ENCODE measurements at regions not wholly inside any gene's neighbourhood (a gene's known extent, or its start where the extent isn't known, plus 50 kb on each side); places are given as distances from the start of the nearest gene placed in this dataset.
"Not testable (repeated sequence)": the region's sequence is repeated elsewhere in the genome, so short reads cannot be mapped to it uniquely, and the experiment has no call there.

DNA sequence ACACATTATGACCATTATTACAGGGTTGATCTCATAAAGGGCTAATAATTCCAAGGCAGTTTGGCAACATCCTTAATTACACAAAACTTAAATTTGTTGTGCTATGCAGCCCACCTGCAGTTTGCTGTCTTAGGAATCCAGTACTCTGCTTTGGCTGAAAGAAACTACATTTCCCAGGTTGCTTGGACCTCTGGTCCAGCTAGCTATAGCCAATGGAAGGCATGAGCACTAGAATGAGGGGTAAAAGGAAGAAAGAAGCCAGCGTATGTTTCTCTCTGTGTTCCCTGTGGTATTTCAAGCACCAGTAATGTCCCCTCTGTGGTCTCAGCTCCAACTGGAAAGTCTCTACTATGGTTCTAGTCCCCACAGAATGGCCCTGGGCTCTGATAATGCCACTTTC lies 84.3 kb upstream of the TSC22D2 start:
- no peaks in the 10 kb centered on the region for H3K27me3 ChIP-seq
- no peaks in the 10 kb centered on the region for H3K9me3 ChIP-seq
- 83 to 88% methylated on average over 1 of the region's 1 CpG for WGBS, 2 donors
- H3K4me3 ChIP-seq, result no peak overlapping the region
- no peak for ATAC-seq
- no peak overlapping the region for H3K27ac ChIP-seq
- intact Hi-C loops (cut with DNase I), result no loop called here
- TF ChIP-seq, protein P1, sequence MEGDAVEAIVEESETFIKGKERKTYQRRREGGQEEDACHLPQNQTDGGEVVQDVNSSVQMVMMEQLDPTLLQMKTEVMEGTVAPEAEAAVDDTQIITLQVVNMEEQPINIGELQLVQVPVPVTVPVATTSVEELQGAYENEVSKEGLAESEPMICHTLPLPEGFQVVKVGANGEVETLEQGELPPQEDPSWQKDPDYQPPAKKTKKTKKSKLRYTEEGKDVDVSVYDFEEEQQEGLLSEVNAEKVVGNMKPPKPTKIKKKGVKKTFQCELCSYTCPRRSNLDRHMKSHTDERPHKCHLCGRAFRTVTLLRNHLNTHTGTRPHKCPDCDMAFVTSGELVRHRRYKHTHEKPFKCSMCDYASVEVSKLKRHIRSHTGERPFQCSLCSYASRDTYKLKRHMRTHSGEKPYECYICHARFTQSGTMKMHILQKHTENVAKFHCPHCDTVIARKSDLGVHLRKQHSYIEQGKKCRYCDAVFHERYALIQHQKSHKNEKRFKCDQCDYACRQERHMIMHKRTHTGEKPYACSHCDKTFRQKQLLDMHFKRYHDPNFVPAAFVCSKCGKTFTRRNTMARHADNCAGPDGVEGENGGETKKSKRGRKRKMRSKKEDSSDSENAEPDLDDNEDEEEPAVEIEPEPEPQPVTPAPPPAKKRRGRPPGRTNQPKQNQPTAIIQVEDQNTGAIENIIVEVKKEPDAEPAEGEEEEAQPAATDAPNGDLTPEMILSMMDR (IDR thresholded peaks at IDR 0.05), result no peak
- H3K4me1 ChIP-seq, result peaks cover 0 to 13% (median 0%) of the 10 kb centered on the region in 9 donors
- H3K36me3 ChIP-seq, result no peaks in the 10 kb centered on the region
- no peak for DNase-seq

DNA sequence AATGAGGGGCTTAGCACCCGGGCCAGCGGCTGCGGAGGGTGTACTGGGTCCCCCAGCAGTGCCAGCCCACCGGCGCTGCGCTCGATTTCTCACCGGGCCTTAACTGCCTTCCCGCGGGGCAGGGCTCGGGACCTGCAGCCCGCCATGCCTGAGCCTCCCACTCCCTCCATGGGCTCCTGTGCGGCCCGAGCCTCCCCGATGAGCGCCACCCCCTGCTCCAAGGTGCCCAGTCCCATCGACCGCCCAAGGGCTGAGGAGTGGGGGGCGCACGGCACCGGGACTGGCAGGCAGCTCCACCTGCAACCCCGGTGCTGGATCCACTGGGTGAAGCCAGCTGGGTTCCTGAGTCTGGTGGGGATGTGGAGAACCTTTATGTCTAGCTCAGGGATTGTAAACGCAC lies 85.0 kb upstream of the TSC22D2 start:
- ATAC-seq; H3K27me3 ChIP-seq; intact Hi-C loops (cut with DNase I); H3K36me3 ChIP-seq; H3K9me3 ChIP-seq; H3K4me3 ChIP-seq; H3K27ac ChIP-seq; DNase-seq: not testable (repeated sequence)
- peaks cover 0 to 13% (median 0%) of the 10 kb centered on the region in 9 donors for H3K4me1 ChIP-seq
- WGBS, 2 donors, result 96 to 97% methylated on average over 15 to 18 of the region's 23 CpGs

DNA sequence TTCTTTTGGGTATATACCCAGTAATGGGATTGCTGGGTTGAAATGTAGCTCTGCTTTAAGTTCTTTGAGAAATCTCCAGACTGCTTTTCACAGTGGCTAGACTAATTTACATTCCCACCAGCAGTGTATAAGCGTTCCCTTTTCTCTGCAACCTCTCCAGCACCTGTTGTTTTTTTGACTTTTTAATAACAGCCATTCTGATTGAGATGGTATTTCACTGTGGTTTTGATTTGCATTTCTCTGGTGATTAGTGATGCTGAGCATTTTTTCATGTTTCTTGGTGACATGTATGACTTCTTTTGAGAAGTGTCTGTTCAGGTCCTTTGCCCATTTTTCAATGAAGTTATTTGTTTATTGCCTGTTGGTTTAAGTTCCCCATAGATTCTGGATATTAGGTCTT lies 87.1 kb upstream of the TSC22D2 start:
- DNase-seq; ATAC-seq; intact Hi-C loops (cut with DNase I); H3K4me3 ChIP-seq; H3K9me3 ChIP-seq; H3K36me3 ChIP-seq; H3K27ac ChIP-seq; H3K27me3 ChIP-seq: not testable (repeated sequence)
- H3K4me1 ChIP-seq, result peaks cover 0 to 13% (median 0%) of the 10 kb centered on the region in 9 donors
- WGBS, 2 donors, result 0% methylated on average over 1 of the region's 1 CpG

DNA sequence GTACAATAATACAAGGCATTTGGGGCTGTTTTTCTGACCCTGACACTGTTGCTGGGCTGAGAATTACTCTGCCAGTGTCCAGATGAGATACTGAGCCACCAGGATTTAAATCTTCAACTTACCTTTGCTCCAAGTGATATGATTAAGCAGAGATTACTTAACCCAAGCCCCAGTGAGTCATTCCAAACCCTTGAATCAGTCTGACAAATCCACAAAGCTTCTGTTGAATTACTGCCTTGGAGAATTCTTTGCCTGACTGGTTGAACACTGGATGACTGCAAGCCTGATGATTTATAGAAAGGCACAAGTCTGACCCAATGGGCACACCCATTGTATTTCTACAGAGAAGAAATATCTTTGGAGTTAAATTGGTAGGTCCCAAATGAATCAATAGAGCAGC lies 88.2 kb upstream of the TSC22D2 start:
- ATAC-seq (no peak), DNase-seq (no peak)
- no peak overlapping the region for H3K27ac ChIP-seq
- no peaks in the 10 kb centered on the region for H3K36me3 ChIP-seq
- TF ChIP-seq, protein P1 (IDR thresholded peaks at IDR 0.05), result no peak
- intact Hi-C loops (cut with DNase I), result no loop called here
- no peaks in the 10 kb centered on the region for H3K9me3 ChIP-seq
- H3K4me1 ChIP-seq, result peaks cover 0 to 6% (median 0%) of the 10 kb centered on the region in 9 donors
- H3K27me3 ChIP-seq, result peaks cover 0 to 2% (median 0%) of the 10 kb centered on the region in 7 donors
- H3K4me3 ChIP-seq, result no peak overlapping the region

DNA sequence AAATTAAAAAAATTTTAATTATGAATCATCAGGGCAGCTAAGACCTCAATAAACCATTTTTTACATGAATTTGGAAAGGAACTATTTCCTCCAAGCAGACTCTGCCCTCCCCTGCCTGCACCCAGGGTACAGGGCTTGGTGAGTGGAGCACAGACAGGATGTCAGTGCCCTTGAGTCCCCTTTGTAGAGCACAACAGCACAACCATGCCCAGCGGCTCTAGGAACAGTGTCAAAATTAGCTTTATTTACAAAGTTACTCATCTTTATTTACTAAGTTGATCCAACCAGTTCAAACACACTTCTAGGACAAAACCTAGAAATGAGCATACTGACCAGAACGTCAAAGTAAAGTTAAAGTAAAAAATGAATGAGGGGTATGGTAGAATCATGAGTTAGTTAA lies 90.6 kb upstream of the TSC22D2 start:
- H3K27ac ChIP-seq, result no peak overlapping the region
- ATAC-seq (no peak), DNase-seq (no peak)
- no peak overlapping the region for H3K4me3 ChIP-seq
- WGBS, 2 donors, result 88 to 89% methylated on average over 2 of the region's 2 CpGs
- intact Hi-C loops (cut with DNase I), result no loop called here
- H3K36me3 ChIP-seq, result no peaks in the 10 kb centered on the region
- no peaks in the 10 kb centered on the region for H3K9me3 ChIP-seq
- TF ChIP-seq, protein P1 (IDR thresholded peaks at IDR 0.05), result no peak
- H3K27me3 ChIP-seq, result peaks cover 0 to 2% (median 0%) of the 10 kb centered on the region in 7 donors
- no peaks in the 10 kb centered on the region for H3K4me1 ChIP-seq

DNA sequence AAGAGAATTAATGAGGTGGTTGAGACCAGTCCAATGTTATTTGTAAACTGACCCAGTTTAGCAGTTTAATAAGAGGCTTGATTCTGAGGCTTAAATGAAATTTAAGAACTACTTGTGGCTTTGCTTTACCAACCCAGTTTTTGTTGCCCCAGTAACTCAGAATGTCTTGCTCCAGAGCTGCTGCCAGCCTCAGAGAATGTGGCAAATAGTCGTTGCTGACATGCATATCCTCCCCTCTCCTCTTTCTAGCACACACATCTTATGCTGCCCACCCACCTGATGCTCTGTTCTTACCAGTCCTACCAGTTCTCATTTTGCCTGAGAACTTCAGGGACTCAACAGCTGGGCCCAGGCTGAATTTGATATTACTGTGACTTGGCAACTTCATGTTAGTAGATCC lies 92.4 kb upstream of the TSC22D2 start:
- no peak overlapping the region for H3K4me3 ChIP-seq
- H3K27ac ChIP-seq, result no peak overlapping the region
- H3K27me3 ChIP-seq, result peaks cover 0 to 2% (median 0%) of the 10 kb centered on the region in 7 donors
- intact Hi-C loops (cut with DNase I), result no loop called here
- DNase-seq (no peak), ATAC-seq (no peak)
- TF ChIP-seq, protein P1 (IDR thresholded peaks at IDR 0.05), result no peak
- H3K36me3 ChIP-seq, result no peaks in the 10 kb centered on the region
- no peaks in the 10 kb centered on the region for H3K4me1 ChIP-seq
- no peaks in the 10 kb centered on the region for H3K9me3 ChIP-seq
- WGBS, 2 donors, result 48 to 50% methylated on average over 1 of the region's 1 CpG
